ENCODE measurements at regions not wholly inside any gene's neighbourhood (a gene's known extent, or its start where the extent isn't known, plus 50 kb on each side); places are given as distances from the start of the nearest gene placed in this dataset.

DNA sequence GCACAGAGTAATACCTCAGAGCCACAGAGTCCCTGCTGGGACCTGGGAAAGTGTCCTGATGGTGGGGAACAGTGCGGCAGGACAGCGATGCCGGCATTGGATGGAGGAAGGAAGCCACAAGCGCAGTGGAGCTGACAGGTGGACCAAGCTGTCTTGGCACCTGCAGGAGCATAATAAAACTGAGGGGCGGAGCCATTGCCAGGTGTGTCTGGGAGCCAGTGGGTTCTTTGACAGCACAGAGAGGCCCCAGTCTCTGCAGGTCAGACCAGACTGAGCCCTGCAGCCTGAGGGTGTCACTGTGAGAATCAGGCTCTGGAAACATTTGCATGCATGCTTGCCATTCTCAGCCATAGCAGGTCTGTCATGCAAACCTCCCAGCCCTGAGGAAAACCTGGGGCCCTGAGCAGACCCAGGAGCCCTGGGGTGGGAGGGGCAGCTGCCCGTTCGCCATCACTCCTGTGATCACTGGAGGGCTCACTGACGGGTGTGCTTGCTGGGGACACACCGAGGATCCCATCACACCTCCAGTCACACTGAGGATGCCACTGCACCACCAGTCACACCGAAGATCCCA is 210.5 kb upstream of the HDAC4 start (continued):
- TF ChIP-seq, protein P1, sequence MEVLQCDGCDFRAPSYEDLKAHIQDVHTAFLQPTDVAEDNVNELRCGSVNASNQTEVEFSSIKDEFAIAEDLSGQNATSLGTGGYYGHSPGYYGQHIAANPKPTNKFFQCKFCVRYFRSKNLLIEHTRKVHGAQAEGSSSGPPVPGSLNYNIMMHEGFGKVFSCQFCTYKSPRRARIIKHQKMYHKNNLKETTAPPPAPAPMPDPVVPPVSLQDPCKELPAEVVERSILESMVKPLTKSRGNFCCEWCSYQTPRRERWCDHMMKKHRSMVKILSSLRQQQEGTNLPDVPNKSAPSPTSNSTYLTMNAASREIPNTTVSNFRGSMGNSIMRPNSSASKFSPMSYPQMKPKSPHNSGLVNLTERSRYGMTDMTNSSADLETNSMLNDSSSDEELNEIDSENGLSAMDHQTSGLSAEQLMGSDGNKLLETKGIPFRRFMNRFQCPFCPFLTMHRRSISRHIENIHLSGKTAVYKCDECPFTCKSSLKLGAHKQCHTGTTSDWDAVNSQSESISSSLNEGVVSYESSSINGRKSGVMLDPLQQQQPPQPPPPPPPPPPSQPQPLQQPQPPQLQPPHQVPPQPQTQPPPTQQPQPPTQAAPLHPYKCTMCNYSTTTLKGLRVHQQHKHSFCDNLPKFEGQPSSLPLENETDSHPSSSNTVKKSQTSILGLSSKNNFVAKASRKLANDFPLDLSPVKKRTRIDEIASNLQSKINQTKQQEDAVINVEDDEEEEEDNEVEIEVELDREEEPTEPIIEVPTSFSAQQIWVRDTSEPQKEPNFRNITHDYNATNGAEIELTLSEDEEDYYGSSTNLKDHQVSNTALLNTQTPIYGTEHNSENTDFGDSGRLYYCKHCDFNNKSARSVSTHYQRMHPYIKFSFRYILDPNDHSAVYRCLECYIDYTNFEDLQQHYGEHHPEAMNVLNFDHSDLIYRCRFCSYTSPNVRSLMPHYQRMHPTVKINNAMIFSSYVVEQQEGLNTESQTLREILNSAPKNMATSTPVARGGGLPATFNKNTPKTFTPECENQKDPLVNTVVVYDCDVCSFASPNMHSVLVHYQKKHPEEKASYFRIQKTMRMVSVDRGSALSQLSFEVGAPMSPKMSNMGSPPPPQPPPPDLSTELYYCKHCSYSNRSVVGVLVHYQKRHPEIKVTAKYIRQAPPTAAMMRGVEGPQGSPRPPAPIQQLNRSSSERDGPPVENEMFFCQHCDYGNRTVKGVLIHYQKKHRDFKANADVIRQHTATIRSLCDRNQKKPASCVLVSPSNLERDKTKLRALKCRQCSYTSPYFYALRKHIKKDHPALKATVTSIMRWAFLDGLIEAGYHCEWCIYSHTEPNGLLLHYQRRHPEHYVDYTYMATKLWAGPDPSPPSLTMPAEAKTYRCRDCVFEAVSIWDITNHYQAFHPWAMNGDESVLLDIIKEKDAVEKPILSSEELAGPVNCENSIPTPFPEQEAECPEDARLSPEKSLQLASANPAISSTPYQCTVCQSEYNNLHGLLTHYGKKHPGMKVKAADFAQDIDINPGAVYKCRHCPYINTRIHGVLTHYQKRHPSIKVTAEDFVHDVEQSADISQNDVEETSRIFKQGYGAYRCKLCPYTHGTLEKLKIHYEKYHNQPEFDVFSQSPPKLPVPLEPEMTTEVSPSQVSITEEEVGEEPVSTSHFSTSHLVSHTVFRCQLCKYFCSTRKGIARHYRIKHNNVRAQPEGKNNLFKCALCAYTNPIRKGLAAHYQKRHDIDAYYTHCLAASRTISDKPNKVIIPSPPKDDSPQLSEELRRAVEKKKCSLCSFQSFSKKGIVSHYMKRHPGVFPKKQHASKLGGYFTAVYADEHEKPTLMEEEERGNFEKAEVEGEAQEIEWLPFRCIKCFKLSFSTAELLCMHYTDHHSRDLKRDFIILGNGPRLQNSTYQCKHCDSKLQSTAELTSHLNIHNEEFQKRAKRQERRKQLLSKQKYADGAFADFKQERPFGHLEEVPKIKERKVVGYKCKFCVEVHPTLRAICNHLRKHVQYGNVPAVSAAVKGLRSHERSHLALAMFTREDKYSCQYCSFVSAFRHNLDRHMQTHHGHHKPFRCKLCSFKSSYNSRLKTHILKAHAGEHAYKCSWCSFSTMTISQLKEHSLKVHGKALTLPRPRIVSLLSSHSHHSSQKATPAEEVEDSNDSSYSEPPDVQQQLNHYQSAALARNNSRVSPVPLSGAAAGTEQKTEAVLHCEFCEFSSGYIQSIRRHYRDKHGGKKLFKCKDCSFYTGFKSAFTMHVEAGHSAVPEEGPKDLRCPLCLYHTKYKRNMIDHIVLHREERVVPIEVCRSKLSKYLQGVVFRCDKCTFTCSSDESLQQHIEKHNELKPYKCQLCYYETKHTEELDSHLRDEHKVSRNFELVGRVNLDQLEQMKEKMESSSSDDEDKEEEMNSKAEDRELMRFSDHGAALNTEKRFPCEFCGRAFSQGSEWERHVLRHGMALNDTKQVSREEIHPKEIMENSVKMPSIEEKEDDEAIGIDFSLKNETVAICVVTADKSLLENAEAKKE (CRISPR knock-in tag; IDR thresholded peaks at IDR 0.05) = no peak
- TF ChIP-seq POLR2AphosphoS5 (IDR thresholded peaks at IDR 0.05; ENCODE audit: low read depth) (no peak), NANOG (IDR thresholded peaks at IDR 0.05; ENCODE audit: borderline replicate concordance) (no peak), EZH2phosphoT487 (IDR thresholded peaks at IDR 0.05; ENCODE audit: unreplicated experiment) (no peak), STAT1 (IDR thresholded peaks at IDR 0.05; ENCODE audit: unreplicated experiment) (no peak)
- TF ChIP-seq, protein P2, sequence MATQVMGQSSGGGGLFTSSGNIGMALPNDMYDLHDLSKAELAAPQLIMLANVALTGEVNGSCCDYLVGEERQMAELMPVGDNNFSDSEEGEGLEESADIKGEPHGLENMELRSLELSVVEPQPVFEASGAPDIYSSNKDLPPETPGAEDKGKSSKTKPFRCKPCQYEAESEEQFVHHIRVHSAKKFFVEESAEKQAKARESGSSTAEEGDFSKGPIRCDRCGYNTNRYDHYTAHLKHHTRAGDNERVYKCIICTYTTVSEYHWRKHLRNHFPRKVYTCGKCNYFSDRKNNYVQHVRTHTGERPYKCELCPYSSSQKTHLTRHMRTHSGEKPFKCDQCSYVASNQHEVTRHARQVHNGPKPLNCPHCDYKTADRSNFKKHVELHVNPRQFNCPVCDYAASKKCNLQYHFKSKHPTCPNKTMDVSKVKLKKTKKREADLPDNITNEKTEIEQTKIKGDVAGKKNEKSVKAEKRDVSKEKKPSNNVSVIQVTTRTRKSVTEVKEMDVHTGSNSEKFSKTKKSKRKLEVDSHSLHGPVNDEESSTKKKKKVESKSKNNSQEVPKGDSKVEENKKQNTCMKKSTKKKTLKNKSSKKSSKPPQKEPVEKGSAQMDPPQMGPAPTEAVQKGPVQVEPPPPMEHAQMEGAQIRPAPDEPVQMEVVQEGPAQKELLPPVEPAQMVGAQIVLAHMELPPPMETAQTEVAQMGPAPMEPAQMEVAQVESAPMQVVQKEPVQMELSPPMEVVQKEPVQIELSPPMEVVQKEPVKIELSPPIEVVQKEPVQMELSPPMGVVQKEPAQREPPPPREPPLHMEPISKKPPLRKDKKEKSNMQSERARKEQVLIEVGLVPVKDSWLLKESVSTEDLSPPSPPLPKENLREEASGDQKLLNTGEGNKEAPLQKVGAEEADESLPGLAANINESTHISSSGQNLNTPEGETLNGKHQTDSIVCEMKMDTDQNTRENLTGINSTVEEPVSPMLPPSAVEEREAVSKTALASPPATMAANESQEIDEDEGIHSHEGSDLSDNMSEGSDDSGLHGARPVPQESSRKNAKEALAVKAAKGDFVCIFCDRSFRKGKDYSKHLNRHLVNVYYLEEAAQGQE (IDR thresholded peaks at IDR 0.05; ENCODE audit: unreplicated experiment) = no peak
